ENCODE measurements at regions not wholly inside any gene's neighbourhood (a gene's known extent, or its start where the extent isn't known, plus 50 kb on each side); places are given as distances from the start of the nearest gene placed in this dataset.

- H3K36me3 ChIP-seq: no peaks in the 10 kb centered on the region
- peaks cover 5% of the 10 kb centered on the region for H3K27me3 ChIP-seq
- 67% methylated on average over 1 of the region's 1 CpG; no CpG with 5 or more reads in 1 of the 2 donors for WGBS, 2 donors (ENCODE audit: low coverage in 1 of 2)
- H3K27ac ChIP-seq: no peak overlapping the region
- TF ChIP-seq EP300 (IDR thresholded peaks at IDR 0.05): no peak
- peaks cover 0 to 56% (median 0%) of the 10 kb centered on the region in 3 donors for H3K9me3 ChIP-seq
- H3K4me3 ChIP-seq: no peak overlapping the region
- no peak for ATAC-seq
- no peaks in the 10 kb centered on the region for H3K4me1 ChIP-seq
Observed at GRCh38 chr7:63073736-63074135, 924.9 kb upstream of the ZNF722 start.

GRCh38 chr7:63077841-63078240 lies 920.8 kb upstream of the ZNF722 start:
- Histone ChIP-seq H3K4me1 (no peaks in the 10 kb centered on the region), H3K36me3 (no peaks in the 10 kb centered on the region), H3K9me3 (peaks cover 0 to 68% (median 0%) of the 10 kb centered on the region in 3 donors), H3K27me3 (no peaks in the 10 kb centered on the region), H3K4me3 (no peak overlapping the region), H3K27ac (no peak overlapping the region)
- ATAC-seq: no peak
- 40 to 57% methylated on average over 1 of the region's 4 CpGs for WGBS, 2 donors (ENCODE audit: low coverage in 1 of 2)
- no peak for TF ChIP-seq CTCF (IDR thresholded peaks at IDR 0.05)
- no peak for TF ChIP-seq POLR2AphosphoS5 (IDR thresholded peaks at IDR 0.05)
- TF ChIP-seq POLR2A (IDR thresholded peaks at IDR 0.05): no peak
- no peak for TF ChIP-seq EP300 (IDR thresholded peaks at IDR 0.05)

GRCh38 chr7:63080406-63080805 lies 918.2 kb upstream of the ZNF722 start:
- no peak overlapping the region for H3K4me3 ChIP-seq
- no peaks in the 10 kb centered on the region for H3K4me1 ChIP-seq
- no peaks in the 10 kb centered on the region for H3K27me3 ChIP-seq
- TF ChIP-seq POLR2AphosphoS5 (IDR thresholded peaks at IDR 0.05): no peak
- no peak for TF ChIP-seq CTCF (IDR thresholded peaks at IDR 0.05)
- TF ChIP-seq EP300 (IDR thresholded peaks at IDR 0.05): no peak
- no peak for TF ChIP-seq POLR2A (IDR thresholded peaks at IDR 0.05)
- peaks cover 0 to 80% (median 0%) of the 10 kb centered on the region in 3 donors for H3K9me3 ChIP-seq
- ATAC-seq: no peak
- no peaks in the 10 kb centered on the region for H3K36me3 ChIP-seq
- no peak overlapping the region for H3K27ac ChIP-seq
- 17% methylated on average over 1 of the region's 2 CpGs; no CpG with 5 or more reads in 1 of the 2 donors for WGBS, 2 donors (ENCODE audit: low coverage in 1 of 2)

GRCh38 chr7:63080831-63081230 lies 917.8 kb upstream of the ZNF722 start:
- peaks cover 0 to 77% (median 0%) of the 10 kb centered on the region in 3 donors for H3K9me3 ChIP-seq

GRCh38 chr7:63087575-63088190 lies 911.0 kb upstream of the ZNF722 start:
- no peaks in the 10 kb centered on the region for H3K4me1 ChIP-seq
- WGBS, 2 donors (ENCODE audit: low coverage in 1 of 2): 70 to 71% methylated on average over 3 of the region's 3 CpGs
- H3K4me3 ChIP-seq: no peak overlapping the region
- peaks cover 0 to 69% (median 0%) of the 10 kb centered on the region in 3 donors for H3K9me3 ChIP-seq
- H3K36me3 ChIP-seq: no peaks in the 10 kb centered on the region
- ATAC-seq: no peak
- TF ChIP-seq POLR2AphosphoS5 (IDR thresholded peaks at IDR 0.05) (no peak), CTCF (IDR thresholded peaks at IDR 0.05) (no peak)
- no peaks in the 10 kb centered on the region for H3K27me3 ChIP-seq
- no peak overlapping the region for H3K27ac ChIP-seq

More at GRCh38 chr7:63080831-63081230, 917.8 kb upstream of the ZNF722 start:
- Histone ChIP-seq H3K27me3 (no peaks in the 10 kb centered on the region), H3K4me3 (no peak overlapping the region), H3K4me1 (no peaks in the 10 kb centered on the region), H3K27ac (no peak overlapping the region), H3K36me3 (no peaks in the 10 kb centered on the region)
- WGBS, 2 donors (ENCODE audit: low coverage in 1 of 2): 42% methylated on average over 2 of the region's 4 CpGs; no CpG with 5 or more reads in 1 of the 2 donors
- no peak for ATAC-seq
- TF ChIP-seq POLR2A (IDR thresholded peaks at IDR 0.05) (no peak), EP300 (IDR thresholded peaks at IDR 0.05) (no peak), CTCF (IDR thresholded peaks at IDR 0.05) (no peak), POLR2AphosphoS5 (IDR thresholded peaks at IDR 0.05) (no peak)

Measured in gastroesophageal sphincter (tissue), 4 donors.